ENCODE measurements at regions not wholly inside any gene's neighbourhood (a gene's known extent, or its start where the extent isn't known, plus 50 kb on each side); places are given as distances from the start of the nearest gene placed in this dataset.

DNA sequence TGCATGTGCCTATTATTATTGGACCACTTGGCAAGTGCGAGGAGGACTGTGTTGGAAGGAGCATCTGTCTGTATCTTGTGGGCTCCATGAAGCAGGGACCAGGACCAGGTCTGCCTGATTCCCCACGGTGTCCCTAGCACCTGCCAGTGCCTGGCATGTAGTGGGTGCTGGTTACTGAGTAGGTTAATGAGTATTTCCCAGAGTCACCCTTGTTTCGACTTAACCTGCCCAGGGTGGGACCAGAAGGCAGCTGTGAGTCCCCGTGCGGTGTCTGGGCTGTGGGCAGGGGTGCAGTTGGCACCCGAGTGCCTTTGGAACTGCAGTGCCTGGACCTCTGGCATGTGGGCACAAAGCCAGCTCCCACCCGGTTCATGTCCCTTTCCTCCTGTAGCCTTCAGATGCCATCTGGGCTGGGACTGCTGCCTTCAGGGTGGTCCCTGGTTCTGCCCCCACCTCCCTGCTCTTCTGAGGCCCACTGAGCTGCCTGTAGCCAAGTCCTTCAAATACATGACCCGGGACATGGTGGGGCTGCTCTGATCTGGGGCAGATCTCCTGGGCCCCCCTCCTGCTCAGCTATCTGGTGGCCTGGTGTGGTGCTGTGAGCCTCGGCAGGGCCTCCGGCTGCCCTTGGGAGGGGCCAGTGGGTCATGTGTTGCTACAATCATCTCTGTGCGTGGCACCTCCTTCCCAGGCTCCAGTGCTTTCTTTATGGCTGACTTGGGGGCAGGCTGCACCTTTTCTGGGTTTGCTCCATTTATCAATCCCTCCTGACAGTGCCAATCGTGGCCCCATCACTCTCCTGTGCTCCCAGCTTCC, 53.0 kb upstream of the SORCS2 start:
- POLR2A ChIA-PET, result no interaction called here
- H3K9me3 Mint-ChIP-seq, result no peaks in the 10 kb centered on the region

GRCh38 chr4:7138223-7139166, 53.8 kb upstream of the SORCS2 start:
- Mint-ChIP-seq H3K27me3 (peaks cover 5% of the 10 kb centered on the region), H3K4me1 (ENCODE audit: low read depth) (peaks cover 4% of the 10 kb centered on the region), H3K4me3 (no peak overlapping the region), H3K27ac (no peak overlapping the region), H3K36me3 (ENCODE audit: low read depth) (no peaks in the 10 kb centered on the region), H3K9me3 (no peaks in the 10 kb centered on the region)
- intact Hi-C loops (cut with DNase I, micrococcal nuclease), result no loop called here
- peaks cover 4% of the 10 kb centered on the region for H3K4me1 ChIP-seq (ENCODE audit: insufficient read depth, low read length)
- TF ChIP-seq CTCF (IDR thresholded peaks at IDR 0.05), result no peak
- no peak overlapping the region for H3K4me3 ChIP-seq (ENCODE audit: low read length)
- H3K9me3 ChIP-seq (ENCODE audit: control insufficient read depth in 1 of 2, insufficient read depth in 1 of 2, low read length in 2 of 2), result peaks cover 0 to 5% of the 10 kb centered on the region in 2 experiments
- no peaks in the 10 kb centered on the region for H3K36me3 ChIP-seq (ENCODE audit: insufficient read depth, low read length)
- H3K27ac ChIP-seq (ENCODE audit: low read depth in 1 of 2, low read length in 2 of 2), result no peak overlapping the region
- no peak for DNase-seq
- peaks cover 0 to 2% of the 10 kb centered on the region in 2 experiments for H3K27me3 ChIP-seq (ENCODE audit: control insufficient read depth in 1 of 2, insufficient read depth in 2 of 2, low read length in 2 of 2)
- CTCF ChIA-PET, result no interaction called here
- ATAC-seq (ENCODE audit: poor library complexity), result no peak
- POLR2A ChIA-PET, result no interaction called here

More for the DNA sequence above, 53.0 kb upstream of the SORCS2 start:
- Histone ChIP-seq H3K4me1 (ENCODE audit: insufficient read depth, low read length) (peaks cover 4% of the 10 kb centered on the region), H3K4me3 (ENCODE audit: low read length) (no peak overlapping the region), H3K27ac (ENCODE audit: low read depth in 1 of 2, low read length in 2 of 2) (no peak overlapping the region), H3K36me3 (ENCODE audit: insufficient read depth, low read length) (no peaks in the 10 kb centered on the region), H3K9me3 (ENCODE audit: control insufficient read depth in 1 of 2, insufficient read depth in 1 of 2, low read length in 2 of 2) (peaks cover 0 to 5% of the 10 kb centered on the region in 2 experiments), H3K27me3 (ENCODE audit: control insufficient read depth in 1 of 2, insufficient read depth in 2 of 2, low read length in 2 of 2) (peaks cover 0 to 2% of the 10 kb centered on the region in 2 experiments)
- H3K27me3 Mint-ChIP-seq, result peaks cover 5% of the 10 kb centered on the region
- no peak overlapping the region for H3K4me3 Mint-ChIP-seq
- H3K36me3 Mint-ChIP-seq (ENCODE audit: low read depth), result no peaks in the 10 kb centered on the region
- ATAC-seq (ENCODE audit: poor library complexity) (no peak), DNase-seq (no peak)
- CTCF ChIA-PET, result no interaction called here
- intact Hi-C loops (cut with DNase I, micrococcal nuclease), result no loop called here
- no peaks in the 10 kb centered on the region for H3K4me1 Mint-ChIP-seq (ENCODE audit: low read depth)
- no peak for TF ChIP-seq CTCF (IDR thresholded peaks at IDR 0.05)
- H3K27ac Mint-ChIP-seq, result no peak overlapping the region

DNA sequence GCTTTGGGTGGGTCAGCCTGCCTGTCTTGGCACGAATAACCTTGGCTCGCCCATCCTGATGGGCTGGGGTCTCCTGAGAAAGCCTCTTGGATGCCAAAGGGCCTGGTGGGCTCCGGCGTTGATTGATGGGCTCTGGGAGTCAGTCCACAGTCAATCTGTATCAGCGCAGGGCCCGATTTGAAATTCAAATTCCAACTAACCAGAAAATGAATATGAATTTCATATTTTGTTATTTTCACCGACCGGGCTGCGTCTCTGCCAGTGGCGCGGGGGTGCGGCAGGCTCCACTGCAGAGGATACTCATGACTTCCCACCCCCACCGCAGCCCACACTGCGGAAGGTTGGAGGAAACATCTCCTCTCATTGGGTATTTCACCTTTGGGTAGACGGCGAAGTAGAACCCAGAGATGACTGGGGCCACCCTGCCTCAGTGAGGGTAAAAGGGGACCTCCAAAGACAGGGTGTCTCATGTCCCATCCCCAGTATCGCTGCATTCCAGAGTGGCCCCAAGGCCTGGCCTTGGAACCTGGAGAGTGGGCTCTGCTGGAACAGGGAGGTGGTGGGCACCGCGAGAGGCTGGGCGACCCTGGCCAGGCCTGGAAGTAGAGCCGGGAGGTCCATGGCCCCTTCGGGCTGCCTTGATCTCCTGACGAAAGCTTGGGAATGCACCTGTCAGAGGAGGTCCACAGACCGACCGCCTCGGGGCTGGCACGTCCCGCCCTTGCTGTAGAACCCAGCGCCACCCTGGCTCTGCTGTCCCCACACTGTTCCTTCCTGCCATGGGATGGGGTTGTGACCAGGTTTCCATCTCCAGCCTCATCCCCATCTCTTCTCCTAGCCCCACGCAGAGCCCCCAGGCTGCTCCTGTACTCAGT, 54.8 kb upstream of the SORCS2 start:
- ChIA-PET POLR2A (no interaction called here), CTCF (no interaction called here)
- Histone ChIP-seq H3K36me3 (ENCODE audit: insufficient read depth, low read length) (no peaks in the 10 kb centered on the region), H3K4me3 (ENCODE audit: low read length) (no peak overlapping the region), H3K9me3 (ENCODE audit: control insufficient read depth in 1 of 2, insufficient read depth in 1 of 2, low read length in 2 of 2) (peaks cover 0 to 10% of the 10 kb centered on the region in 2 experiments), H3K4me1 (ENCODE audit: insufficient read depth, low read length) (peaks cover 4% of the 10 kb centered on the region), H3K27me3 (ENCODE audit: control insufficient read depth in 1 of 2, insufficient read depth in 2 of 2, low read length in 2 of 2) (peaks cover 0 to 2% of the 10 kb centered on the region in 2 experiments), H3K27ac (ENCODE audit: low read depth in 1 of 2, low read length in 2 of 2) (no peak overlapping the region)
- H3K27ac Mint-ChIP-seq, result no peak overlapping the region
- no peak for DNase-seq
- peaks cover 5% of the 10 kb centered on the region for H3K27me3 Mint-ChIP-seq
- TF ChIP-seq CTCF (IDR thresholded peaks at IDR 0.05), result no peak
- H3K9me3 Mint-ChIP-seq, result no peaks in the 10 kb centered on the region
- no peak overlapping the region for H3K4me3 Mint-ChIP-seq
- H3K36me3 Mint-ChIP-seq (ENCODE audit: low read depth), result no peaks in the 10 kb centered on the region
- intact Hi-C loops (cut with DNase I, micrococcal nuclease), result no loop called here
- peaks cover 4% of the 10 kb centered on the region for H3K4me1 Mint-ChIP-seq (ENCODE audit: low read depth)
- ATAC-seq (ENCODE audit: poor library complexity), result no peak

All from CD4-positive, alpha-beta T cell (primary cell).